ENCODE measurements at regions not wholly inside any gene's neighbourhood (a gene's known extent, or its start where the extent isn't known, plus 50 kb on each side); places are given as distances from the start of the nearest gene placed in this dataset.

DNA sequence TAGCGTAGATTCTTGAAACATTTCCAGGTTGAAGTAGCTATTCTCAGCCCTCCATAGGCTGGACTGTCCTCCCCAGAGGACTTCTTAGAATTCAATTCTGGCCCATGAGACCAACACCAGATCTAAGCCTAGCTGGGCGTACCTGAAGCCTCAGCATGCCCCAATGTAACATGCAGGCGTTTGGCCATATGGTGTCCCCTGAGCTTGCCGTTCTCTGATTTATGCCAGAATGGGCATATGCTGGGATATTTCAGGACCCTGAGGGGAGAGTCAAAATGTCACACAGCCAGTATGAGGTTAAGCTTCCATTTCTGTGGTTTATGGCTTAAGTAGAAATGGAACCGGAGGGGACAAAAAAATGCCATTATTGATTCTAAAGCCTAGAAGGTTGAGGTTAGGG lies 317.7 kb upstream of the OBI1 start:
- Histone ChIP-seq H3K9me3 (ENCODE audit: insufficient read depth, low read length) (no peaks in the 10 kb centered on the region), H3K79me2 (ENCODE audit: low read length) (no peaks in the 10 kb centered on the region), H3K27ac (ENCODE audit: low read length) (no peak overlapping the region), H3K4me1 (ENCODE audit: low read length) (peaks cover 6% of the 10 kb centered on the region), H3K36me3 (replicated peaks; ENCODE audit: low read depth, low read length) (no peaks in the 10 kb centered on the region), H3K9ac (ENCODE audit: low read length) (no peak overlapping the region), H4K20me1 (ENCODE audit: insufficient read depth, low read length) (no peaks in the 10 kb centered on the region), H3K27me3 (ENCODE audit: low read depth, low read length) (no peaks in the 10 kb centered on the region), H3K4me3 (ENCODE audit: low read length) (no peak overlapping the region), H2AFZ (ENCODE audit: low read depth, low read length) (no peak overlapping the region), H3K4me2 (ENCODE audit: low read length) (no peak overlapping the region)
- TF ChIP-seq, protein P1, sequence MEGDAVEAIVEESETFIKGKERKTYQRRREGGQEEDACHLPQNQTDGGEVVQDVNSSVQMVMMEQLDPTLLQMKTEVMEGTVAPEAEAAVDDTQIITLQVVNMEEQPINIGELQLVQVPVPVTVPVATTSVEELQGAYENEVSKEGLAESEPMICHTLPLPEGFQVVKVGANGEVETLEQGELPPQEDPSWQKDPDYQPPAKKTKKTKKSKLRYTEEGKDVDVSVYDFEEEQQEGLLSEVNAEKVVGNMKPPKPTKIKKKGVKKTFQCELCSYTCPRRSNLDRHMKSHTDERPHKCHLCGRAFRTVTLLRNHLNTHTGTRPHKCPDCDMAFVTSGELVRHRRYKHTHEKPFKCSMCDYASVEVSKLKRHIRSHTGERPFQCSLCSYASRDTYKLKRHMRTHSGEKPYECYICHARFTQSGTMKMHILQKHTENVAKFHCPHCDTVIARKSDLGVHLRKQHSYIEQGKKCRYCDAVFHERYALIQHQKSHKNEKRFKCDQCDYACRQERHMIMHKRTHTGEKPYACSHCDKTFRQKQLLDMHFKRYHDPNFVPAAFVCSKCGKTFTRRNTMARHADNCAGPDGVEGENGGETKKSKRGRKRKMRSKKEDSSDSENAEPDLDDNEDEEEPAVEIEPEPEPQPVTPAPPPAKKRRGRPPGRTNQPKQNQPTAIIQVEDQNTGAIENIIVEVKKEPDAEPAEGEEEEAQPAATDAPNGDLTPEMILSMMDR (IDR thresholded peaks at IDR 0.05; ENCODE audit: low read depth, low read length) = no peak
- no peak for TF ChIP-seq EZH2phosphoT487 (IDR thresholded peaks at IDR 0.05; ENCODE audit: low read depth)

DNA sequence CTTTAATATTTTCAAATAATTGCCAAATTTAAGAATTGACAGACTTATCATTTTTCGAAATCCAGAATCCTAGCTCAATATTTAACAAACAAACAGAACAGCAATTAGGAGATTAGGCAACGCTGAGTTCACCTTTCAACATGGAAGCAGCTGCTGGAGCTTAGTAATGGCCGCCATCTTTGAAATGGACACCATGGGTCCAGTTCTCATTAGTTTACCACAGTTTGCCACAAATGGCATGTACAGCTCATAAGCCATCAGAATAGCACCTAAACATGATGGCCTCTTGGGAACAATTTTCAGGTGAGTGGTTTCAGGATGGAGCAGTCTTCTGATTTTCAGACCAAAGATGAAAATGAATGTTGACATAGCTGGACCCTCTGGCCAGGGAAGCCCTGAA lies 313.6 kb upstream of the OBI1 start:
- Histone ChIP-seq H3K9me3 (ENCODE audit: insufficient read depth, low read length) (no peaks in the 10 kb centered on the region), H3K27me3 (ENCODE audit: low read depth, low read length) (no peaks in the 10 kb centered on the region), H2AFZ (ENCODE audit: low read depth, low read length) (no peak overlapping the region), H3K36me3 (replicated peaks; ENCODE audit: low read depth, low read length) (no peaks in the 10 kb centered on the region), H3K9ac (ENCODE audit: low read length) (no peak overlapping the region), H3K4me2 (ENCODE audit: low read length) (no peak overlapping the region), H3K4me1 (ENCODE audit: low read length) (no peaks in the 10 kb centered on the region), H3K79me2 (ENCODE audit: low read length) (no peaks in the 10 kb centered on the region), H4K20me1 (ENCODE audit: insufficient read depth, low read length) (no peaks in the 10 kb centered on the region), H3K4me3 (ENCODE audit: low read length) (no peak overlapping the region), H3K27ac (ENCODE audit: low read length) (no peak overlapping the region)
- TF ChIP-seq EZH2phosphoT487 (IDR thresholded peaks at IDR 0.05; ENCODE audit: low read depth) = no peak
- TF ChIP-seq, protein P1 (IDR thresholded peaks at IDR 0.05; ENCODE audit: low read depth, low read length) = no peak

DNA sequence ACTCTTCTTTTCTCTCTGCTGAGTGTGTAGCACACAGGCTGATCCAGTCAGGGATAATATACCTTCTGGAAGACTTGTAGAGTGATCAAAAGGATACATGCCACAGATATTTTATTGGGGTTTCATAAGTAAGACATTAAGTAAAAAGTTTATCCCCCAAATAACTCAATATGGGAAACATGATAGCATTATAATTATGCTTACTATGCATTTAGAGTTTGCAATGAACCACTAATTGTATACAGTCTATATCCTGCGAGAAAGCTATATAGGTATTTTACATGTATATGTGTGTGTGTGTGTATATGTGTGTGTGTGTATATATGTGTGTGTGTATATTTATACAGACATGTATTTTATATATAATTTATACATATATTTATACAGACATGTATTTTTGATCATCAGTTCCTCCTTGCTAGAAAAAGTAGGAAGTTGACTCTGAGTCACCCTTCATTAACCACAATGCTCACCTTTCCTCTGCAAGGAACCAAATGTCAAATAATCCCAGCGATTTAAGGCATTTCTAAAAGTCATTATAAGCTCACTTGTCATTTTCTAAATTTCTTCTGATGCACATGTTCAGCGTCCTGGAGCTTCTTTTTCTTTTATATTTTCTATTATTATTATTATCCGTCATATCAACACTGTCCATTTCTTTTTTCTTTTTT lies 312.5 kb upstream of the OBI1 start:
- Histone ChIP-seq H3K4me2 (ENCODE audit: low read length) (no peak overlapping the region), H3K4me3 (ENCODE audit: low read length) (no peak overlapping the region), H3K9me3 (ENCODE audit: insufficient read depth, low read length) (no peaks in the 10 kb centered on the region), H3K79me2 (ENCODE audit: low read length) (no peaks in the 10 kb centered on the region), H3K9ac (ENCODE audit: low read length) (no peak overlapping the region), H2AFZ (ENCODE audit: low read depth, low read length) (no peak overlapping the region), H3K36me3 (replicated peaks; ENCODE audit: low read depth, low read length) (no peaks in the 10 kb centered on the region), H3K27ac (ENCODE audit: low read length) (no peak overlapping the region), H4K20me1 (ENCODE audit: insufficient read depth, low read length) (no peaks in the 10 kb centered on the region), H3K27me3 (ENCODE audit: low read depth, low read length) (no peaks in the 10 kb centered on the region), H3K4me1 (ENCODE audit: low read length) (no peaks in the 10 kb centered on the region)
- TF ChIP-seq, protein P1 (IDR thresholded peaks at IDR 0.05; ENCODE audit: low read depth, low read length) = no peak
- TF ChIP-seq EZH2phosphoT487 (IDR thresholded peaks at IDR 0.05; ENCODE audit: low read depth) = no peak

DNA sequence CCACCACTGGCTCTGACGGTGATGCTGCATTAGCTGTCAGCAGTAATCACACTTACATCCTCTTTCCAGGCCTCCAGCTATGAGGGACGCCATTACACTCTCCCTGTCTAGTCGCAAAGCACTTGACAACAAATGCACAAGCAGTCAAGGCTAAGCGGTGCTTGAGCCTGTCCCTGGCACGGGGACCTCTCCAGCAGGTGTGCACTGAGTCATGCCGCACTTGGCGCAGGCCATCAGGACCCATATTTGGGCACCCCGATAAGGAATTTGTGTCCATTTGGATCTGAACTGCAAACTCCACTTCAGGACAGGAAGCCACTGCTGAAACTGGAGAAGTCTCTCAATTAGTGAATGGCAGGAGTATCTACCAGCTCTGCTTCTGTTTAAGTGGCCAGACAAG lies 301.9 kb upstream of the OBI1 start:
- TF ChIP-seq, protein P1 (IDR thresholded peaks at IDR 0.05; ENCODE audit: low read depth, low read length) = no peak
- TF ChIP-seq EZH2phosphoT487 (IDR thresholded peaks at IDR 0.05; ENCODE audit: low read depth) = no peak
- H3K27me3 ChIP-seq (ENCODE audit: low read depth, low read length) = no peaks in the 10 kb centered on the region
- no peaks in the 10 kb centered on the region for H3K79me2 ChIP-seq (ENCODE audit: low read length)
- no peaks in the 10 kb centered on the region for H4K20me1 ChIP-seq (ENCODE audit: insufficient read depth, low read length)
- no peaks in the 10 kb centered on the region for H3K36me3 ChIP-seq (replicated peaks; ENCODE audit: low read depth, low read length)
- H3K4me2 ChIP-seq (ENCODE audit: low read length) = no peak overlapping the region
- H3K9ac ChIP-seq (ENCODE audit: low read length) = no peak overlapping the region
- no peak overlapping the region for H2AFZ ChIP-seq (ENCODE audit: low read depth, low read length)
- H3K27ac ChIP-seq (ENCODE audit: low read length) = no peak overlapping the region
- H3K4me3 ChIP-seq (ENCODE audit: low read length) = no peak overlapping the region
- no peaks in the 10 kb centered on the region for H3K4me1 ChIP-seq (ENCODE audit: low read length)
- no peaks in the 10 kb centered on the region for H3K9me3 ChIP-seq (ENCODE audit: insufficient read depth, low read length)

All from OCI-LY3 (cell line).